HEK293 (cell line): ENCODE measurements at regions not wholly inside any gene's neighbourhood (a gene's known extent, or its start where the extent isn't known, plus 50 kb on each side); places are given as distances from the start of the nearest gene placed in this dataset.

Experiments
- CTCF ChIA-PET: fragments of 350-600 bp; formaldehyde crosslinking; extraction: SDS; loops from one replicate; lab custom pipeline; 2021; ENCODE audit warnings: antibody characterized with exemption; lab: Yijun Ruan, JAX
- POLR2A ChIA-PET: fragments of 300-600 bp; formaldehyde crosslinking; extraction: SDS; loops from one replicate; lab custom pipeline; 2020; ENCODE audit warnings: antibody characterized with exemption, inconsistent platforms; lab: Yijun Ruan, JAX
- H3K27ac ChIP-seq: fragments of 200-500 bp; sonication (Bioruptor generic); 2 replicates; pipeline ENCODE4 v1.5.1; 2014; ENCODE audit warnings: low read depth, low read length, control low read depth, inconsistent platforms; ENCODE audit errors: extremely low read depth
- H3K36me3 ChIP-seq, 2 experiments: fragments of 200-500 bp in 1 of 2; sonication (Bioruptor generic) in 1 of 2; 1 replicate in 1 of 2; 2 replicates in 1 of 2; pipeline ENCODE4 v1.5.1; 2014 to 2017; ENCODE audit warnings: inconsistent platforms in 2 of 2, low read length in 2 of 2; ENCODE audit not compliant: control insufficient read depth in 2 of 2, insufficient read depth in 1 of 2
- H3K4me1 ChIP-seq: fragments of 200-500 bp; sonication (Bioruptor generic); 2 replicates; pipeline ENCODE4 v1.5.1; 2014; ENCODE audit warnings: mild to moderate bottlenecking, low read length, inconsistent platforms; ENCODE audit not compliant: control insufficient read depth, insufficient read depth
- H3K4me3 ChIP-seq: 2 replicates; pipeline ENCODE4 v1.5.1; 2011; ENCODE audit warnings: low read depth, mild to moderate bottlenecking, control low read depth, low read length, moderate library complexity
- H3K9me3 ChIP-seq: fragments of 200-500 bp; sonication (Bioruptor generic); 2 replicates; pipeline ENCODE4 v1.5.1; 2014; ENCODE audit warnings: low read depth, low read length, inconsistent platforms; ENCODE audit not compliant: control insufficient read depth, insufficient read depth
- ATF2 ChIP-seq: fragments of 450-650 bp; formaldehyde crosslinking; IDR thresholded peaks from 2 replicates; pipeline ENCODE4 v1.5.1; 2016; ENCODE audit warnings: missing biosample characterization, missing genetic modification characterization, low read depth
- HOXD13 ChIP-seq: sonication (generic); formaldehyde crosslinking; IDR thresholded peaks from 2 replicates; pipeline ENCODE4 v1.8.0; 2022; ENCODE audit warnings: missing genetic modification reagents, borderline replicate concordance
- ZFP69B ChIP-seq: fragments of 450-650 bp; formaldehyde crosslinking; IDR thresholded peaks from 2 replicates; pipeline ENCODE4 v1.5.1; 2016; ENCODE audit warnings: missing biosample characterization, missing genetic modification characterization
- ZNF133 ChIP-seq: fragments of 450-650 bp; formaldehyde crosslinking; IDR thresholded peaks from 2 replicates; pipeline ENCODE4 v1.5.1; 2016; ENCODE audit warnings: missing biosample characterization, missing genetic modification characterization
- ZNF140 ChIP-seq: fragments of 450-650 bp; formaldehyde crosslinking; IDR thresholded peaks from 2 replicates; pipeline ENCODE4 v1.5.1; 2016; ENCODE audit warnings: missing biosample characterization, missing genetic modification characterization
- ZNF155 ChIP-seq: fragments of 450-650 bp; formaldehyde crosslinking; IDR thresholded peaks from 2 replicates; pipeline ENCODE4 v1.5.1; 2016; ENCODE audit warnings: missing biosample characterization, missing genetic modification characterization
- ZNF169 ChIP-seq: fragments of 450-650 bp; formaldehyde crosslinking; IDR thresholded peaks from 2 replicates; pipeline ENCODE4 v1.5.1; 2016; ENCODE audit warnings: missing biosample characterization, missing genetic modification characterization
- ZNF175 ChIP-seq: fragments of 450-650 bp; formaldehyde crosslinking; IDR thresholded peaks from 2 replicates; pipeline ENCODE4 v1.5.1; 2016; ENCODE audit warnings: missing biosample characterization, missing genetic modification characterization
- ZNF248 ChIP-seq: fragments of 450-650 bp; formaldehyde crosslinking; IDR thresholded peaks from 2 replicates; pipeline ENCODE4 v1.5.1; 2017; ENCODE audit warnings: missing biosample characterization, missing genetic modification characterization
- ZNF266 ChIP-seq: fragments of 450-650 bp; formaldehyde crosslinking; IDR thresholded peaks from 2 replicates; pipeline ENCODE4 v1.5.1; 2016; ENCODE audit warnings: missing biosample characterization, missing genetic modification characterization, low read depth
- ZNF302 ChIP-seq: fragments of 450-650 bp; formaldehyde crosslinking; IDR thresholded peaks from 2 replicates; pipeline ENCODE4 v1.5.1; 2016; ENCODE audit warnings: missing biosample characterization, missing genetic modification characterization, low read depth
- ZNF398 ChIP-seq: fragments of 450-650 bp; formaldehyde crosslinking; IDR thresholded peaks from 2 replicates; pipeline ENCODE4 v1.5.1; 2017; ENCODE audit warnings: missing biosample characterization, missing genetic modification characterization
- ZNF433 ChIP-seq: fragments of 450-650 bp; formaldehyde crosslinking; IDR thresholded peaks from 2 replicates; pipeline ENCODE4 v1.5.1; 2016; ENCODE audit warnings: missing biosample characterization, missing genetic modification characterization, low read depth
- ZNF514 ChIP-seq: fragments of 450-650 bp; formaldehyde crosslinking; IDR thresholded peaks from 2 replicates; pipeline ENCODE4 v1.5.1; 2016; ENCODE audit warnings: missing biosample characterization, missing genetic modification characterization
- ZNF548 ChIP-seq: fragments of 450-650 bp; formaldehyde crosslinking; IDR thresholded peaks from 2 replicates; pipeline ENCODE4 v1.5.1; 2016; ENCODE audit warnings: missing biosample characterization, missing genetic modification characterization
- ZNF571 ChIP-seq: fragments of 450-650 bp; formaldehyde crosslinking; IDR thresholded peaks from 2 replicates; pipeline ENCODE4 v1.5.0; 2017; ENCODE audit warnings: missing biosample characterization, missing genetic modification characterization
- ZNF639 ChIP-seq: fragments of 450-650 bp; formaldehyde crosslinking; IDR thresholded peaks from 2 replicates; pipeline ENCODE4 v1.5.1; 2016; ENCODE audit warnings: missing biosample characterization, missing genetic modification characterization
- ZNF664 ChIP-seq: fragments of 450-650 bp; formaldehyde crosslinking; IDR thresholded peaks from 2 replicates; pipeline ENCODE4 v1.5.1; 2016; ENCODE audit warnings: missing biosample characterization, missing genetic modification characterization
- ZNF692 ChIP-seq: fragments of 450-650 bp; formaldehyde crosslinking; IDR thresholded peaks from 2 replicates; pipeline ENCODE4 v1.5.1; 2016; ENCODE audit warnings: missing biosample characterization, missing genetic modification characterization
- ZNF747 ChIP-seq: fragments of 450-650 bp; formaldehyde crosslinking; IDR thresholded peaks from 2 replicates; pipeline ENCODE4 v1.5.1; 2016; ENCODE audit warnings: missing biosample characterization, missing genetic modification characterization
- ZSCAN30 ChIP-seq: fragments of 450-650 bp; IDR thresholded peaks from 2 replicates; pipeline ENCODE4 v1.5.1; 2018; ENCODE audit warnings: missing biosample characterization, mild to moderate bottlenecking, missing genetic modification characterization, moderate library complexity

- POLR2A ChIA-PET = no interaction called here
- Histone ChIP-seq H3K4me1 (no peaks in the 10 kb centered on the region), H3K36me3 (no peaks in the 10 kb centered on the region), H3K4me3 (no peak overlapping the region), H3K27ac (no peak overlapping the region), H3K9me3 (no peaks in the 10 kb centered on the region)
- no peak for TF ChIP-seq ZNF155 (tag by site-specific recombination)
- CTCF ChIA-PET = interaction anchor here (1.0 to 2.4 kb wide), 2 partner anchors 9 to 557 kb away, joined by 3 to 8 read pairs; no protein-coding TSS in a partner anchor
Measured at GRCh38 chr3:115226844-115227445, 79.9 kb upstream of the ZBTB20 start.

GRCh38 chr3:115227461-115227860 is 80.4 kb upstream of the ZBTB20 start:
- Histone ChIP-seq H3K36me3 (no peaks in the 10 kb centered on the region), H3K9me3 (no peaks in the 10 kb centered on the region), H3K4me3 (no peak overlapping the region), H3K4me1 (no peaks in the 10 kb centered on the region), H3K27ac (no peak overlapping the region)
- POLR2A ChIA-PET = no interaction called here
- CTCF ChIA-PET = interaction anchor here (1.0 to 2.4 kb wide), 2 partner anchors 10 to 557 kb away, joined by 3 to 8 read pairs; no protein-coding TSS in a partner anchor
- TF ChIP-seq ZNF747 = no peak
- no peak for TF ChIP-seq ZNF140 (tag by site-specific recombination)
- TF ChIP-seq HOXD13 (CRISPR knock-in tag) = no peak

- Histone ChIP-seq H3K36me3 (no peaks in the 10 kb centered on the region), H3K4me1 (no peaks in the 10 kb centered on the region), H3K27ac (no peak overlapping the region), H3K4me3 (no peak overlapping the region), H3K9me3 (no peaks in the 10 kb centered on the region)
- TF ChIP-seq ZNF169 = no peak
- TF ChIP-seq ZNF548 (tag by site-specific recombination) = no peak
- no peak for TF ChIP-seq ZNF302 (tag by site-specific recombination)
- TF ChIP-seq ZNF398 (tag by site-specific recombination) = no peak
- no peak for TF ChIP-seq ZNF433
- no peak for TF ChIP-seq ZNF140 (tag by site-specific recombination)
- no peak for TF ChIP-seq ZNF133
- no peak for TF ChIP-seq ZNF571
- no peak for TF ChIP-seq ZNF175 (tag by site-specific recombination)
- no peak for TF ChIP-seq ZSCAN30 (tag by site-specific recombination)
- no peak for TF ChIP-seq ZNF747
- CTCF ChIA-PET = interaction anchor here (2.4 kb wide), 1 partner anchor 11 kb away, joined by 8 read pairs; no protein-coding TSS in a partner anchor
- POLR2A ChIA-PET = no interaction called here
Measured at GRCh38 chr3:115228266-115228665, 81.2 kb upstream of the ZBTB20 start.

GRCh38 chr3:115232167-115232566 is 85.1 kb upstream of the ZBTB20 start:
- Histone ChIP-seq H3K27ac (no peak overlapping the region), H3K9me3 (no peaks in the 10 kb centered on the region), H3K4me3 (no peak overlapping the region), H3K4me1 (no peaks in the 10 kb centered on the region), H3K36me3 (no peaks in the 10 kb centered on the region)
- ChIA-PET POLR2A (no interaction called here), CTCF (interaction anchor here (0.6 kb wide), 1 partner anchor 1083 kb away, joined by 3 read pairs; no protein-coding TSS in a partner anchor)
- TF ChIP-seq ZNF664 (no peak), ZNF248 (no peak), ZNF266 (tag by site-specific recombination) (no peak), ZNF639 (tag by site-specific recombination) (no peak), ZNF398 (tag by site-specific recombination) (no peak), ZNF514 (tag by site-specific recombination) (no peak), ATF2 (no peak), ZNF692 (tag by site-specific recombination) (no peak), ZFP69B (tag by site-specific recombination) (no peak), ZNF169 (no peak)
